B cell (primary cell): ENCODE measurements at regions not wholly inside any gene's neighbourhood (a gene's known extent, or its start where the extent isn't known, plus 50 kb on each side); places are given as distances from the start of the nearest gene placed in this dataset.

Experiments
- EZH2 ChIP-seq: IDR thresholded peaks from 2 replicates; pipeline ENCODE4 v1.6.1; 2012; ENCODE audit warnings: borderline replicate concordance, low read depth, mild to moderate bottlenecking, moderate library complexity, low read length; ENCODE audit not compliant: insufficient read depth, poor library complexity, severe bottlenecking
- TF ChIP-seq, protein P1 (sequence below): fragments of 200-600 bp; IDR thresholded peaks from one replicate; pipeline ENCODE4 v1.8.0; 2022; ENCODE audit warnings: antibody characterized with exemption, mild to moderate bottlenecking

DNA sequence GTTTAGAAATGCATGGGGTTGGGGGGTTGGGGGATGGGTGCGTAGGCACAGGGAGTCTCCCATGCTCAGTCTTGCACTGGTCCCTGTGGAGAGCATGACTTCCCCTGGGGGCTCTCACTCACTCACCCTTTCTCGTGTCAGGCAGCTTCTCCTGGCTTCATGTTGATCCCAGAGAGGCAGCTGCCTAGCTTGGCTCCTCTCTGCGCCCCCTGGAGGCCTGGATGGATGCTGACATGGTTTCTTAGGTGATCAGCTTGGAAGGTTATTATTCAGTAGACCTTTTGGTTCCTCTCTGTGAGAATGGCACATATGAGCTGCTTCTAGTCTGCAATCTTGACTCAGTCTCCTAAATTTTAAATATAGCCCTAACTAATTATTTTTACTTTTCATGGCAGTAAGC is 109.3 kb upstream of the FAM83B start:
- TF ChIP-seq, protein P1, sequence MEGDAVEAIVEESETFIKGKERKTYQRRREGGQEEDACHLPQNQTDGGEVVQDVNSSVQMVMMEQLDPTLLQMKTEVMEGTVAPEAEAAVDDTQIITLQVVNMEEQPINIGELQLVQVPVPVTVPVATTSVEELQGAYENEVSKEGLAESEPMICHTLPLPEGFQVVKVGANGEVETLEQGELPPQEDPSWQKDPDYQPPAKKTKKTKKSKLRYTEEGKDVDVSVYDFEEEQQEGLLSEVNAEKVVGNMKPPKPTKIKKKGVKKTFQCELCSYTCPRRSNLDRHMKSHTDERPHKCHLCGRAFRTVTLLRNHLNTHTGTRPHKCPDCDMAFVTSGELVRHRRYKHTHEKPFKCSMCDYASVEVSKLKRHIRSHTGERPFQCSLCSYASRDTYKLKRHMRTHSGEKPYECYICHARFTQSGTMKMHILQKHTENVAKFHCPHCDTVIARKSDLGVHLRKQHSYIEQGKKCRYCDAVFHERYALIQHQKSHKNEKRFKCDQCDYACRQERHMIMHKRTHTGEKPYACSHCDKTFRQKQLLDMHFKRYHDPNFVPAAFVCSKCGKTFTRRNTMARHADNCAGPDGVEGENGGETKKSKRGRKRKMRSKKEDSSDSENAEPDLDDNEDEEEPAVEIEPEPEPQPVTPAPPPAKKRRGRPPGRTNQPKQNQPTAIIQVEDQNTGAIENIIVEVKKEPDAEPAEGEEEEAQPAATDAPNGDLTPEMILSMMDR: no peak
- TF ChIP-seq EZH2: no peak
